Neural cell (in vitro differentiated cells): ENCODE measurements at regions not wholly inside any gene's neighbourhood (a gene's known extent, or its start where the extent isn't known, plus 50 kb on each side); places are given as distances from the start of the nearest gene placed in this dataset.
A peak's percentile ranks its signal among the peaks of the same experiment; 100 is the strongest.

Source experiments
- H2AFZ ChIP-seq: fragments of 200-600, 300-800 bp; sonication (generic), shearing (Covaris generic); 2 replicates; pipeline ENCODE4 v1.6.0; 2014; ENCODE audit warnings: low read depth, mild to moderate bottlenecking, antibody characterized with exemption, low read length, moderate library complexity
- H3F3A ChIP-seq: fragments of 200-600 bp; shearing (Covaris generic); 2 replicates; pipeline ENCODE4 v1.6.1; 2016; ENCODE audit warnings: mild to moderate bottlenecking, moderate library complexity, mixed read lengths, antibody characterized with exemption, low read length; ENCODE audit not compliant: insufficient read depth, poor library complexity, severe bottlenecking
- H3K27ac ChIP-seq: fragments of 200-600, 300-800 bp; sonication (generic), shearing (Covaris generic); 2 replicates; pipeline ENCODE4 v1.5.1; 2014; ENCODE audit warnings: mild to moderate bottlenecking, low read length, moderate library complexity
- H3K27me3 ChIP-seq: fragments of 300-800, 200-600 bp; sonication (generic), shearing (Covaris generic); 2 replicates; pipeline ENCODE4 v1.6.0; 2014; ENCODE audit warnings: mild to moderate bottlenecking, low read depth, low read length, moderate library complexity; ENCODE audit not compliant: insufficient read depth
- H3K36me3 ChIP-seq: fragments of 300-800, 200-600 bp; sonication (generic), shearing (Covaris generic); 2 replicates; pipeline ENCODE4 v1.5.1; 2014; ENCODE audit warnings: mild to moderate bottlenecking, antibody characterized with exemption, low read length, moderate library complexity; ENCODE audit not compliant: insufficient read depth
- H3K4me2 ChIP-seq: fragments of 300-800, 200-600 bp; sonication (generic), shearing (Covaris generic); 2 replicates; pipeline ENCODE4 v1.6.0; 2014; ENCODE audit warnings: mild to moderate bottlenecking, low read length
- H3K4me3 ChIP-seq: fragments of 300-800, 200-600 bp; sonication (generic), shearing (Covaris generic); 2 replicates; pipeline ENCODE4 v1.5.1; 2014; ENCODE audit warnings: mild to moderate bottlenecking, low read length, moderate library complexity
- H3K79me2 ChIP-seq: fragments of 200-600 bp; shearing (Covaris generic); replicated peaks from 2 replicates; pipeline ENCODE4 v1.6.0; 2014; ENCODE audit warnings: mild to moderate bottlenecking, low read length, moderate library complexity; ENCODE audit not compliant: insufficient read depth
- H3K9ac ChIP-seq: fragments of 300-800, 200-600 bp; sonication (generic), shearing (Covaris generic); 2 replicates; pipeline ENCODE4 v1.6.1; 2016; ENCODE audit warnings: mild to moderate bottlenecking, low read length, mixed read lengths
- H3K9me2 ChIP-seq: fragments of 200-600 bp; shearing (Covaris generic); 2 replicates; pipeline ENCODE4 v1.6.1; 2016; ENCODE audit warnings: mild to moderate bottlenecking, low read length, mixed read lengths; ENCODE audit not compliant: insufficient read depth
- H3K9me3 ChIP-seq: fragments of 200-600, 300-800 bp; sonication (generic), shearing (Covaris generic); 2 replicates; pipeline ENCODE4 v1.6.1; 2016; ENCODE audit warnings: mild to moderate bottlenecking, mixed run types, low read length, moderate library complexity, mixed read lengths
- H4K20me1 ChIP-seq: fragments of 200-600 bp; shearing (Covaris generic); 2 replicates; pipeline ENCODE4 v1.6.1; 2016; ENCODE audit warnings: mild to moderate bottlenecking, mixed run types; ENCODE audit not compliant: insufficient read depth
- EP300 ChIP-seq: fragments of 450-650 bp; conservative IDR thresholded peaks from 2 replicates; pipeline ENCODE4 v1.6.1; 2014; ENCODE audit warnings: antibody characterized with exemption, mild to moderate bottlenecking, moderate library complexity; ENCODE audit not compliant: poor library complexity, severe bottlenecking
- EZH2 ChIP-seq: fragments of 200-600, 300-800 bp; shearing (Covaris generic), sonication (generic); IDR thresholded peaks from 2 replicates; pipeline ENCODE4 v1.6.1; 2014; ENCODE audit warnings: antibody characterized with exemption, low read length, borderline replicate concordance, mild to moderate bottlenecking; ENCODE audit not compliant: insufficient read depth, poor library complexity, severe bottlenecking
- MXI1 ChIP-seq: fragments of 450-650 bp; conservative IDR thresholded peaks from 2 replicates; pipeline ENCODE4 v1.6.1; 2014; ENCODE audit warnings: antibody characterized with exemption, mild to moderate bottlenecking; ENCODE audit not compliant: poor library complexity, severe bottlenecking
- POLR2AphosphoS5 ChIP-seq: IDR thresholded peaks from 2 replicates; pipeline ENCODE4 v1.6.1; 2012
- RAD21 ChIP-seq: fragments of 450-650 bp; conservative IDR thresholded peaks from 2 replicates; pipeline ENCODE4 v1.6.1; 2014; ENCODE audit warnings: antibody characterized with exemption, mild to moderate bottlenecking, moderate library complexity
- SMC3 ChIP-seq: fragments of 450-650 bp; conservative IDR thresholded peaks from 2 replicates; pipeline ENCODE4 v1.6.1; 2014; ENCODE audit warnings: antibody characterized with exemption, mild to moderate bottlenecking, moderate library complexity; ENCODE audit not compliant: poor library complexity
- TAF1 ChIP-seq: IDR thresholded peaks from 2 replicates; pipeline ENCODE4 v1.6.1; 2012; ENCODE audit warnings: low read depth
- TF ChIP-seq, protein P1 (sequence below): fragments of 450-650 bp; IDR thresholded peaks from 2 replicates; pipeline ENCODE4 v1.5.1; 2014; ENCODE audit warnings: antibody characterized with exemption, mild to moderate bottlenecking, moderate library complexity; ENCODE audit not compliant: poor library complexity, severe bottlenecking
- TF ChIP-seq, protein P2 (sequence below): IDR thresholded peaks from 2 replicates; pipeline ENCODE4 v1.6.1; 2012; ENCODE audit warnings: borderline replicate concordance

DNA sequence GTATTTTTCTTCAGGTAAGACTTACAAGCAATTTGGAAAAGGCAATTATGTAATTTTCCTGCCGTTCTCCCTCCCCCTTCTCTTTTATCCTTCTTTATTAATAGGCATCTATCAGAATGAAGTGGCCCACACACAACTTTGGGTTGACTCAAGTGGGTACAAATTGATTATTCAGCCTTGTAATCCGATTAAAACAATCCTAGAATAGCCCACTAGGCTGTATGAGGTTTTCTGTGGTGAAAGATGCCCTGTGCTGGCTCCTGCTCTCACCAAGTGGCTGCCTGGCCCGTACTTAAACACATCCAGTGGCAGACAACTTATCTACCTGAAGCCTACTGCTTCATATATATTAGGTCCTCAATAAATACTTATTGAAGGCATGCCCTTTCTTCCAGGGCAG lies 177.3 kb upstream of the C9orf72 start:
- H3K4me2 ChIP-seq = no peak overlapping the region
- H4K20me1 ChIP-seq = no peaks in the 10 kb centered on the region
- H3K4me3 ChIP-seq = no peak overlapping the region
- no peaks in the 10 kb centered on the region for H3K79me2 ChIP-seq
- no peak overlapping the region for H2AFZ ChIP-seq
- no peaks in the 10 kb centered on the region for H3K9me3 ChIP-seq
- H3K36me3 ChIP-seq = no peaks in the 10 kb centered on the region
- H3K27ac ChIP-seq = no peak overlapping the region
- no peaks in the 10 kb centered on the region for H3K27me3 ChIP-seq
- TF ChIP-seq POLR2AphosphoS5 = no peak
- TF ChIP-seq SMC3 = no peak
- no peak for TF ChIP-seq MXI1
- TF ChIP-seq EP300 = no peak
- TF ChIP-seq TAF1 = no peak
- H3F3A ChIP-seq = no peaks in the 10 kb centered on the region
- no peaks in the 10 kb centered on the region for H3K9me2 ChIP-seq
- no peak overlapping the region for H3K9ac ChIP-seq

DNA sequence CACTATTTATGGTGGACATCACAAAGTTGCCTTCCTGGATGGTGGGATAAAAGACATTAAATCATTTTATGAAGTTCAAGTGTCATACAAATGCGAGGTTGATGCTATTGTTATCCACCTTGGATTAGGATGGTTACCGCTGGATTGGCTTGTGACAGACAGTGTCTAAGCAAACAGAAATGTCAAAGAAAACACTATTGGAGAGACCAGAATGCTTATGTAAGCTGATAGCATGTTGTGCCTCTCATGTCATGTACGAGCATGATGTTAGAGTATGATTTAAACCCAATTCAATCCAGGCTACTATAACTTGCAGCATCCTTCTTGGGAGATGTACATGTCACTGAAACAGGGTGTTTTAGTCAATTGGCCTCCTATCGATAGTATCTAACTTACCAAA lies 178.8 kb upstream of the C9orf72 start:
- Histone ChIP-seq H2AFZ (no peak overlapping the region), H3K4me2 (no peak overlapping the region), H3K4me3 (no peak overlapping the region), H3F3A (no peaks in the 10 kb centered on the region), H3K9me2 (no peaks in the 10 kb centered on the region), H3K9ac (no peak overlapping the region), H3K27ac (no peak overlapping the region), H3K79me2 (no peaks in the 10 kb centered on the region), H3K9me3 (no peaks in the 10 kb centered on the region), H4K20me1 (no peaks in the 10 kb centered on the region), H3K27me3 (no peaks in the 10 kb centered on the region), H3K36me3 (no peaks in the 10 kb centered on the region)
- TF ChIP-seq EZH2 (no peak), MXI1 (no peak), TAF1 (no peak), RAD21 (no peak), SMC3 (no peak), EP300 (peak; percentile 74), POLR2AphosphoS5 (peak; percentile 77)
- TF ChIP-seq, protein P1, sequence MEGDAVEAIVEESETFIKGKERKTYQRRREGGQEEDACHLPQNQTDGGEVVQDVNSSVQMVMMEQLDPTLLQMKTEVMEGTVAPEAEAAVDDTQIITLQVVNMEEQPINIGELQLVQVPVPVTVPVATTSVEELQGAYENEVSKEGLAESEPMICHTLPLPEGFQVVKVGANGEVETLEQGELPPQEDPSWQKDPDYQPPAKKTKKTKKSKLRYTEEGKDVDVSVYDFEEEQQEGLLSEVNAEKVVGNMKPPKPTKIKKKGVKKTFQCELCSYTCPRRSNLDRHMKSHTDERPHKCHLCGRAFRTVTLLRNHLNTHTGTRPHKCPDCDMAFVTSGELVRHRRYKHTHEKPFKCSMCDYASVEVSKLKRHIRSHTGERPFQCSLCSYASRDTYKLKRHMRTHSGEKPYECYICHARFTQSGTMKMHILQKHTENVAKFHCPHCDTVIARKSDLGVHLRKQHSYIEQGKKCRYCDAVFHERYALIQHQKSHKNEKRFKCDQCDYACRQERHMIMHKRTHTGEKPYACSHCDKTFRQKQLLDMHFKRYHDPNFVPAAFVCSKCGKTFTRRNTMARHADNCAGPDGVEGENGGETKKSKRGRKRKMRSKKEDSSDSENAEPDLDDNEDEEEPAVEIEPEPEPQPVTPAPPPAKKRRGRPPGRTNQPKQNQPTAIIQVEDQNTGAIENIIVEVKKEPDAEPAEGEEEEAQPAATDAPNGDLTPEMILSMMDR = no peak
- TF ChIP-seq, protein P2, sequence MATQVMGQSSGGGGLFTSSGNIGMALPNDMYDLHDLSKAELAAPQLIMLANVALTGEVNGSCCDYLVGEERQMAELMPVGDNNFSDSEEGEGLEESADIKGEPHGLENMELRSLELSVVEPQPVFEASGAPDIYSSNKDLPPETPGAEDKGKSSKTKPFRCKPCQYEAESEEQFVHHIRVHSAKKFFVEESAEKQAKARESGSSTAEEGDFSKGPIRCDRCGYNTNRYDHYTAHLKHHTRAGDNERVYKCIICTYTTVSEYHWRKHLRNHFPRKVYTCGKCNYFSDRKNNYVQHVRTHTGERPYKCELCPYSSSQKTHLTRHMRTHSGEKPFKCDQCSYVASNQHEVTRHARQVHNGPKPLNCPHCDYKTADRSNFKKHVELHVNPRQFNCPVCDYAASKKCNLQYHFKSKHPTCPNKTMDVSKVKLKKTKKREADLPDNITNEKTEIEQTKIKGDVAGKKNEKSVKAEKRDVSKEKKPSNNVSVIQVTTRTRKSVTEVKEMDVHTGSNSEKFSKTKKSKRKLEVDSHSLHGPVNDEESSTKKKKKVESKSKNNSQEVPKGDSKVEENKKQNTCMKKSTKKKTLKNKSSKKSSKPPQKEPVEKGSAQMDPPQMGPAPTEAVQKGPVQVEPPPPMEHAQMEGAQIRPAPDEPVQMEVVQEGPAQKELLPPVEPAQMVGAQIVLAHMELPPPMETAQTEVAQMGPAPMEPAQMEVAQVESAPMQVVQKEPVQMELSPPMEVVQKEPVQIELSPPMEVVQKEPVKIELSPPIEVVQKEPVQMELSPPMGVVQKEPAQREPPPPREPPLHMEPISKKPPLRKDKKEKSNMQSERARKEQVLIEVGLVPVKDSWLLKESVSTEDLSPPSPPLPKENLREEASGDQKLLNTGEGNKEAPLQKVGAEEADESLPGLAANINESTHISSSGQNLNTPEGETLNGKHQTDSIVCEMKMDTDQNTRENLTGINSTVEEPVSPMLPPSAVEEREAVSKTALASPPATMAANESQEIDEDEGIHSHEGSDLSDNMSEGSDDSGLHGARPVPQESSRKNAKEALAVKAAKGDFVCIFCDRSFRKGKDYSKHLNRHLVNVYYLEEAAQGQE = no peak

DNA sequence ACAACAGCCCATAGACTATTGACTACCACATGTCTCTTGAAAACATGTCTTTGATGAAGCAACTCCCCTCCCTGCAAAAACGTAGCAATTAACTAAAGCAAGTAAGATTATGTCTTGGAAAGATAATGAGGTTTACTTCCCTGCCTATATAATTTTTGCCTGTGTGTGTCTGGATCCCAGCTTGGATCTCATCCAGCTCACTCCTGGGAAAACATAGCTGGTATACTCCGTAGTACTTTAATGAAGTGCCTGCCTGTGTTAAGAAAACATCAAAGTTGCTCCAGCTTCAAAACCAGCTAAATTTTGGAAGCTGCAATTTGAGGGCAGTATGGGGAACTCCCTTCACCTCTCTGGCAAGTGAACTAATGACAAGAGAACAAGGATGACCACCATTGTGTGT lies 182.6 kb upstream of the C9orf72 start:
- Histone ChIP-seq H3K27ac (no peak overlapping the region), H3K4me2 (no peak overlapping the region), H3K4me3 (no peak overlapping the region), H2AFZ (no peak overlapping the region), H3K36me3 (no peaks in the 10 kb centered on the region), H4K20me1 (no peaks in the 10 kb centered on the region), H3K27me3 (no peaks in the 10 kb centered on the region), H3K9me3 (no peaks in the 10 kb centered on the region), H3K9ac (no peak overlapping the region), H3K79me2 (no peaks in the 10 kb centered on the region), H3F3A (no peaks in the 10 kb centered on the region), H3K9me2 (no peaks in the 10 kb centered on the region)
- TF ChIP-seq EZH2 (no peak), SMC3 (no peak), RAD21 (no peak), POLR2AphosphoS5 (no peak), EP300 (no peak), TAF1 (no peak), MXI1 (no peak)
- TF ChIP-seq, protein P1 = no peak
